NCI-H2107 treated with DMSO at 0.1 percent for 48 hours (cell line): ENCODE measurements at regions not wholly inside any gene's neighbourhood (a gene's known extent, or its start where the extent isn't known, plus 50 kb on each side); places are given as distances from the start of the nearest gene placed in this dataset.

Experiments used
- DNase-seq: peaks from one replicate; lab custom pipeline; 2025; ENCODE audit not compliant: unreplicated experiment; lab: John Stamatoyannopoulos, UW

DNA sequence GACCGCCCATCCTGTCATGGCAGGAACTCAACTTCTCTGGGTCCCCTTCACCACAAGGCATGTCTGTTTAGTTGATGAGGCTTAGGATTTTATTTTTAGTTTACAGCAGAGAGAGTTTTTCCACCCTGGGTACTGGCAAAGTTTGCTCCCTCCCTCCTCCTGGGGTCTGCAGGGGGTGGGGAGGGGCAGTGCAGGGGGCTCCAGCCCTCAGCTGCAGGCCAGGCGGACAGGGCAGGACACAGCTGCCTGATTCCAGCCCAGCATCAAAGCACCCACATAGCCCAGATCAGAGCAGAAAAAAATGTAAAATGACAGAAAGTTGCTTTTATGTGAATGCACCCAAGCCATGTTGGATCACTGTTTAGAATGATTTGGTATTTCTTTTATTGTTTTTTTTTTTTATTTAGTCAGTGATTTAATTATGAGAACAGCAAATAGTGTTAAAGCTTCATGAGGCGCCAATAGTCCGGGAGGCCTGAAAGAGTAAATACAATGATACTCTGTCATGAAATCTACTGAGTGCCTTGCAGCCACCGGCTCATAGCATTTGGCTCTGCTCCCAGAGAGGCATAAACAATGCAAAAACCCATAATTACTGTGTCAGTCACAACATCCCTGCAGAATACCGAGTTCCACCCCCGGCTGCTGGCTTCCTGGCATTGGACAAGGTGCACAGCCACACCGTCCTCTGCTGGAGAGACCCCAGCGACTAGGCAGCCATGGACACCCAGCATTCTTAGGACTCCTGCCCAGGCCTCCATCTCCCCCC, 923.5 kb downstream of the UQCRFS1 start:
- peak; percentile 9 for DNase-seq

DNA sequence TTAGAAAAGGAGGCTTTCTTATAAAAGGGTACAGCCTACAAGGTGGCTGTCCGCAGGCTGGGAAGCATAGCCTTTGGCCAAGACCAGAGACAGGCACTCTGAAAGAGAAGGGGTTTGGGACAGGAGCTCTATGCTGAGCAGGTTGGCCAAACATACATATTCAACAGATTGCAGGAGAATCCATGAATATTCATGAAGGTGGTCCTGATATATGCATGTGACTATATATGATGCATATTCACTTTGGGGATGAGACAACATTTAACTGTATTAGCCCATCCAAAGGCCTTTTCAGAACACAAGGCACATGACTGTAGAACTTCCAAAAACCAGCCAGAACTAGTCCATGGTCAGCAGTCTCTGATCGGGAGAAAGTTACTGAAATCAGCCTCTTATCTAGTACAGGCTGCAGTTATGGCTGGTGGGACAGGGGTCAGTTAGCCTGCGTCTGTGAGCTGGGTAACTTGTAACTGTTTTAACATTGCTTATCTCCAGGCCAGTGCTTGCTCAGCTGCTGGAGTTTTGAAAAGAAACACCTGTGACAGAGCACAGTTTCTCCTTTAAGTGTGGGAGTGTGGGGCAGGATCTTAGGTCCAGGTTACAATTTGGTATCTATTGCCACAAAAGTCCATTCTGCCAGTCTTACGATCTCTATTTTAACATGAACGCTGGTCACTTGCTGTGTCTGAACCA, 924.2 kb downstream of the UQCRFS1 start:
- no peak for DNase-seq

DNA sequence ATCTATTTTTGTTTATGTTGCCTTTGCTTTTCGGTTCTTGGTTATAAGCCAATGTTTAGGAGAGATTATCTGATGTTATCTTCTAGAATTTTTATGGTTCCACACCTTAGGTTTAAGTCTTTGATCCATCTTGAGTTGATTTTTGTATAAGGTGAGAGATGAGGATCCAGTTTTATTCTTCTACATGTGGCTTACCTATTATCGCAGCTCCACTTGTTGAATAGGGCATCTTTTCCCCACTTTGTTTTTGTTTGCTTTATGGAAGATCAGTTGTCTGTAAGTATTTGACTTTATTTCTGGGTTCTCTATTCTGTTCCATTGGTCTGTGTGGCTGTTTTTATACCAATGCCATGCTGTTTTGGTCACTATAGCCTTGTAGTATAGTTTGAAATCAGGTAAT, 927.0 kb downstream of the UQCRFS1 start:
- no peak for DNase-seq

DNA sequence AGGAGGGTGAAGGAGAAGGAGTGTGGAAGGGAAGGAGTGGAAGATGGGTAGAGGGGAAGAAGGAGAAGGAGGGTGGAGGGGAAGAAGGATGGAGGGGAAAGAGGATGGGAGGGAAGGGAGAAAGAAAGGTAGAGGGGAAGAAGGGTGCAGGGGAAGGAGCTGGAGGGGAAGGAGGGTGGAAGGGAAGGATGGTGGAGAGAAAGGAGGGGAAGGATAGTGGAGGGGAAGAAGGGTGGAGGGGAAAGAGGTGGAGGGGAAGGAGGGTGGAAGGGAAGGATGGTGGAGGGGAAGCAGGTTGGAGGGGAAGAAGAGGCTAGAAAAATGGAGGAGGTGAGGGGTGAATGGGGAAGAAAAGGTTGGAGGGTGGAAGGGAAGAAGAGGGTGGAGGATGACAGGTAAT, 927.9 kb downstream of the UQCRFS1 start:
- no peak for DNase-seq

DNA sequence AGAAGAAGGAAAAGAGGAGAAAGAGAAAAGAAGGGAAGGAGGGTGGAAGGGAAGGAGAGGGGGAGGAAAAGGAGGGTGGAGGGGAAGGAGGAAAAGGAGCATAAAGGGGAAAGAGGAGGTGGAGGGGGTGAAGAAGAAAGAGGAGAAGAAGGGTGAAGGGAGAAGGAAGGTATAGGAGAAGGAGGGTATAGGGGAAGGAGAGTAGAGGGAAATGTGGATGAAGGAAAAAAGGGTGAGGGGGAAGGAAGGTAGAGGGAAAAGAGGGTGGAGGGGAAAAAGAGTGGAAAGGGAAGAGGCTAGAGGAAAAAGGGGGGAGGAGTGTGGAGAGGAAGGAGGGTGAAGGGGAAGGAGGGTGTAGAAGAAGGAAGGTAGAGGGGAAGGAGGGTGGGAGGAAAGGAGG, 928.6 kb downstream of the UQCRFS1 start:
- DNase-seq = no peak

DNA sequence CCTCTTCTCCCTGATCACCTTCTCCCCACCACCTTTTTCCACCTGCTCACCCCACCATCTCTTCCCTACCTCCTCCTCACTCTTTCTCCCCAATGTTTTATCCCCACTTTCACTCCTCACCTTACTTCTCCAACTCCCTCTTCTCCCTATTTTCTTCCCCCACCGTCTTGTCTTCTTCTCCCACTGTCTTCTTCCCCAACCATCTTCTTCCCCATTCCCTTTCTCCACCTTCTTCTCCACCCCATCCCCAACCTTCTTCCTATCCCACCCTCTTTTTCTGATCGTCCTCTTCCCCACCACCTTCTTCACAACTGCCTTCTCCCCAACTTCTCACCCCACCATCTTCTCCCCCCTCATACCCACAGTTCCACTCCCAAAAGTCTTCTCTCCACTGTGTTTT, 929.4 kb downstream of the UQCRFS1 start:
- DNase-seq = no peak

DNA sequence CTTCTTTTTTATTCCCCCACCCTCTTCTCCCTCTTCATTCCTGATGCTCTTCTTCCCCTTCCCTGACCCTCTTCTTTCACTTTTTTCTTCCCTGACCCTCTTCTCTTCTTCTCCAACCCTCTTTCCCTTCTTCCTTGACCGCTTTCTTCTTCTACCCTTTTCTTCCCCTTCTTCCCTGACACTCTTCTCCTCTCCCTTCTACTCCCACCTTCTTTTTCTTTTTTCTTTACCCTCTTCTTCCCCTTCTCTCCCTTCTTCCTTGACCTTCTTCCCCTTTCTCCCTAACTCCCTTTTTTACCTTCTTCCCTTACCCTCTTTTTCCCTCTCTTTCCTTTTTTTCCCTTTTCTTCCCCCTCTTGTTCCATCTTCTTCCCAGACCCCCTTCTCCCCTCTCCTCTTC, 931.3 kb downstream of the UQCRFS1 start:
- DNase-seq = no peak

DNA sequence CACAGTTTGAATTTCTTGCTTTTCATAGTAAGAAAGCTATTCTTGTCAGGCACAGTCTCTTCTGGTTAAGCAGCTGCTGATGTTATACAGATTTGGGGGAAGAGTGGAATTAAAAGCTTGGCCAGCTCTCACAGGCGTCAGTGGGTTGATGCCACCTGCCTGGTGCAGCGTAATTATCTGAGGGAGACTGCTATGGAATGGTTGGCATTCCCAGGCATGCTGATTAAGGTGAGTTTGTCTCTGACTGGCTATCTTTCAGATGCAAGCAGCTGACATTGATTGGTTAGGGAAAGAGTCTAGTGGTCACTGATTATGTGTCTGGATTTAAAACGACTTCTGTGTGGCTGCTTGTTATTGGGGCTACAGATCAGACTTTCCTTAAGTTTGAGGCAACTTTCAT, 948.4 kb downstream of the UQCRFS1 start:
- no peak for DNase-seq

DNA sequence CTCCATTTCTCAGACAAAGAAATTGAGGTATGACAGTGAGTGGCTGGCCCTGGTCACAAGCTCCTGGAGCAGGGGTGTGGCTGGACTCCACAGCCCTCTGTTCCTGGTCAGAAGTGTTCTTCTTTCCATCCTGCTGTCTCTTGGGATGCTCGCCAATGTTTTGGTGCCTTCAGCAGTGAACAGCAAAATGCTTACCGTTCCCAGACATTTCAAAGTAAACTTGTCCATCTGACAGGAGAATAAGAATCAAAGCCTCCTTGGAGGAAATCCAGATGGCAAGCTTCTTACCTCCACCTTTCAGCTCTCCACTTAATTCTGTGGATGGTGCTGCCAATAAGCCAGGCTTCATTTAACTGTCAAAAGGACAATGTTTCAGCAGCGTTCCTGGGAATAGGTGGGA, 954.1 kb downstream of the UQCRFS1 start:
- DNase-seq = no peak

DNA sequence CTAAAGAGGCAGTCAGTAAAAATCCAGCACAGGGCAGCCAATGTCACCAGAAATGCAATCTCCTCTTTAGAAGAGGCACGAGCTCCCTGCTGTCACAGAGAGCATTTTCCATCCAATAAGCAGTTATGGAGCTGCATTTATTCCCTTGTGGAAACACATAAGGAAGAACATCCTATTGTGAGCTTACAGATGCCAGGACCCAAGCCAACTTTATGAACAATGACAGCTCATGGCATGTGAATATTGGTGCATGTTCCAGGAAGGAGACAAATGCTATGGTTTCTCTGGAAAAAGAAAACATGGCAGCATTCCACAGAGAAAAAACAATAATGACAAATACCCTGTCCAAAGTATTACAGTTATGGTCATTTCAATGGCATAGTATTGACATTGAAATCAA, 955.6 kb downstream of the UQCRFS1 start:
- DNase-seq = no peak

DNA sequence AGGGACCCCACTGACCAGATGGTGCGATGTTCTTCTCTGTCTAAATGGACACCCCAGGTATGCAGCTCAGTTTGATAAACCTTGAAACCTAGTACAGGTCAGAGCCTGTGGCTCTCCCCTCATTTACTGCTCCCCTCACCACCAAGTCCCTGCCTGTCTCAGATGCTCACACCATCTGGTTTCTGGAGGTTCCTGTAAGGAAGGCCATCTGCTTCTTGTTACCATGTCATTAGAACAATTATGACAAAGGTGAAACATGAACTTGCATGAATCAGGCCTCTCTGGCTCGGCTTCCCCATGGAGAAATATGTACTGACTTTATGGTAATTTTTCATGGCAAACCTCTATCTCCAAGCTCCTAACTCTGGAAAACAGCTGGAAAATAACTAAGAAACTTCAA, 965.7 kb downstream of the UQCRFS1 start:
- DNase-seq = no peak

DNA sequence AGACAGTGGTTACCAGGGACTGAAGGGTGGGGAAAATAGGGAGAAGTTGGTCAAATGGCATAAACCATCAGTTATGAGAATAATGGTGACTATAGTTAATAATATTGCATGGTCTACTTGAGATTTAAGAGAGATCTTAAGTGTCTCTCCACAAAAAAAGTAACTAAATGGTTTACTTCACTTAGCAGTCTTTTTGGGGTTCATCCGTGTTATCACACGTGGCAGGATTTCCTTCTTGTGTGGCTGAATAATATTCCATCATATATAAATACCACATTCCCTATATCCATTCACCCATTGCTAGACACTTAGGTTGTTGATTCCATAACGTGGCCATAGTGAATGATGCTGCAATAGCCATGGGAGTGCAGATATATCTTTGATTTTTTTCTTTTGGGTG, 967.0 kb downstream of the UQCRFS1 start:
- no peak for DNase-seq

DNA sequence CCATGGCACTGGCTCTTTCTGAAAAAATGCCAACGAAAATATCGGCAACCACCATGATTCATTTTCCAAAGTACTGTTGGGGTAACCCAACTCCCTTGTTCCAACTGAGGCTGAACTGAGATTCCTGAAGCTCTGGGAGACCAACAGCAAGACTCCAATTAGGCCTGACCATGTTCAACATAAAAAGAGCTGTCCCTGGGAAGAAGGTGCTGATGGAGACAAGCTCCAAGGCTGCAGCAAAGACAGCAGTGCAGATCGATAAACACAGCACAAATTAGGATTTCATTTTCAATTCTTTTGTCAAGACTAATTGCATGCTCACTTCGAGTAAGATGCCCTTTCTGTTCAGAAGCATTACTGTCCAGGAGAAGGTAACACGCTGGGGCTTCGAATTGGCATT, 968.0 kb downstream of the UQCRFS1 start:
- no peak for DNase-seq

DNA sequence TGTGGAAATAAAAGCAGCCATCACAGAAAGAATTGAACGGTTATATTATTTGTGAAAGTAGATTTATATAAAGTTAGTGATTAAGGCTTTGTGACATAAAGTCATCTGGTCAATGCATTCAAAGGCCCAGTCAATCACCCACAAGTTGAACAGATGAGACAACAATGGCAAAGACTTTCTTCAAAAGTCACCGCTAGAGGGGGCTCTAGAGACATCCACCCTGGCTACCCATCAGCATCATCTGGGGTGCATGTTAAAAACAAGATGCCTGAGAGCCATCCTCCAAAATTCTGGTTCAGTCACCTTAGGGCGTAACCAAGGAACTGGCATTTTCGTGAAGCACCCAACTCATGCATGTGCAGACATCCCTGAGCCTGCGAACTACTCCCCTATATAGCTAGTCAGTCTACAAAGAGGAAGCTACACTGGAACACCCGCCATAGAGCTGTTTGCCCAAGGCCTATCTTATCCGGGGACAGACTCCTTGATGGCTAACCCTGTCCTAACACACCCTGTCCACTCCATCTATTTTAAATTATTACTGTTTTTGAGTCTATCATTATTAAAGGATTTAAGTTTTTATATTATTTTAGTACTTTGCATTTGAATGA, 970.5 kb downstream of the UQCRFS1 start:
- no peak for DNase-seq

DNA sequence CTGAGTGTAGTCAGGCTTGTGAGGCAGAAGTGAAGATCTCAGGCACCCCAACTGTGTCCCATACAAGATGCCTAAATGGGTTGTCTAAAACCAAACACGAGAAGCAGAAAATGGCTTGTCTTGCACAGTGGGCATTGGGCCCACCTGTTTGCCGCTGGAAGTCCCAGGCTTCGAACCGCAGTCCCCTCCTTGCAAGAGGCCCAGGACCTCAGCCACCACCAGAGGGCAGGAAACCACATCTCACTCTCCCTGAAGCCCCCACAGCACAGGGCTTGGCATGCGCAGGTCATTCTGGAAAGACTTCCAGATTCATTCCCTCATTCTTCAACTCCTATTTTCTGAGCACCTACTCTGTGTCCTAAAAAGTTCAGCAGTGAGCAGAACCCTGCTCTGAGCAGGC, 973.7 kb downstream of the UQCRFS1 start:
- DNase-seq = no peak

DNA sequence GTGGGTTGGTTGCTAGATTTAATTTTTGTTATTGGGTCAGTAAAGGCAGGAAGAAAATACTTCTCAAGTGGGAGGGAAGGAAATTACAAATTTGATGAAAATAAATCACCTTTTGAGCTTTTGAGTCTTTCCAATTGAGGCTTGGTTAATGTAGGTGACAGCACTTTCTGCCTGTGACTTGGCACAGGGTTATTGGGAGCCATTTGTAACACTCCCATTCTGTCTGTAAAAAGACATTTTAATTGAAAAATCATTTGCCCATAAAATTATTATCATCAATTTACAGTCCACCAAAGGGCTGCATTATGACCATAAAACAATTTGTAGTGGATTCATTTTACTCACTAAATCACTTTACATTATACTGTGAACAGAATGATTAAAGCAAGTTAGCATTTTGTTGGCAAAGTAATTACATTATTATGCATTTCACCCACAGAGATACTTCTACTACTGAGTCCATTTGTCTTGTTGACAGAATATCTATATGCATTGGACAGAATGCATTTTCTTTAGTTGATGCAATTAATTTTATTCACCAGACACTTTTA, 974.6 kb downstream of the UQCRFS1 start:
- no peak for DNase-seq

DNA sequence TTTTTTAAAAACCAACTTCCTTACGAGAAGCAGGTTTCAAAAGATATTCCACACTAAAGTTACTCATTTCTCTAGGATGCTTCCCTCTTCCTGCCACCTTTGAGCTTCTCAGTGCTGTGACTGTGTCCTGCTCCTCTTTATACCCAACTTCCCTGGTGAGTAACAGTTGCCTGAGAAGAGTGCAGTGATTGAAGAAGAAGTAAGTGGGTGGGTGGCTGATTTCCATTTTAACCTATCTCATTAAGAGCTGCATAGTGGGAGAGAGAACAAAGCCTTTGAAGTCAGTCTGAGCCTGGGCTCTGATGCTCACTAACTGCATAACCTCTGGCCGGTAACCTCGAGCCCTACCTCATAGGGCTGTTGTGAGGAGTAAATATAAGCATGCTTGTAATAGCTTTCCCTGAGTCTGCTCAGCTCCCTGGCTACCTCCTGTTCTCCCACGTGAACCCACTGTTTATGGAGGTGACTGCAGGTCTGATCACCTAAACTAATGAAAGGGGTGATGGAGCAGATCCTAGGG, 977.3 kb downstream of the UQCRFS1 start:
- DNase-seq = no peak

DNA sequence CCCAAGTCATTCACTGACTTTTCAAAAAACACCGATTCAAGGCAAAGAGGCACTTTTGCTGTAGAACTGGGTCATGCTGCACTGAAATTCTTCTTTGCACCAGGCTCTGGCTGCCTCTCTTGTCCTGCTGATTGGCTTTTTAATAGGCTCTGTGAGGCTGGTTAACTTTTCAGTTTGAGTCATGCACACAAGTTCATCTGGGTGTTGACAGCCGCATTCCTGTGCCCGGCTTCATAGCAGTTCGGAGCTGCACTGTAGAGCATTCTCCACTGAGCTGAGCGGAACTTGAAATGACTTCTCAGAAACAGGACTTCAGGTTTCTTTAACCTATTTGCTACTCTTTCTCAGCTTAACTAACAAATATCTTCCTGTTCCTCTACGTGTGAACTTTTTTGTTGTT, 978.3 kb downstream of the UQCRFS1 start:
- no peak for DNase-seq

DNA sequence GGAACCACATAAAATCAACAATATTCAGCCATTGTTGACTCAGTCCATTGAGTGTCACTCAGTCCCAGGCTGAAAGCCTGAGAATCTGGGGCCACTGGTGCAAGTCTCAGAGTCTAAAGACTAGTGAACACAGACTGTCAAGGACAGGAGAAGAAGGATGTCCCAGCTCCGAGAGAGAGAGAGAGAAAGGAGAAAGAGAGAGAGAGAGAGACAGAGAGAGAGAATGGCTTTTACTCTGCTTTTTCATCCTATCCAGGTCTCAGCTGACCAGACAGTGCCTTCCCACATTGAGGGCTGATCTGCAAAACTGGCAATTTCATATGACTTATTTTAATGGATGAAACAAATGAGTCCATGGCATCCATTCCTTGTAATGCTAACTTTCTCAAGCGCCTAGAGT, 984.1 kb downstream of the UQCRFS1 start:
- DNase-seq = no peak

DNA sequence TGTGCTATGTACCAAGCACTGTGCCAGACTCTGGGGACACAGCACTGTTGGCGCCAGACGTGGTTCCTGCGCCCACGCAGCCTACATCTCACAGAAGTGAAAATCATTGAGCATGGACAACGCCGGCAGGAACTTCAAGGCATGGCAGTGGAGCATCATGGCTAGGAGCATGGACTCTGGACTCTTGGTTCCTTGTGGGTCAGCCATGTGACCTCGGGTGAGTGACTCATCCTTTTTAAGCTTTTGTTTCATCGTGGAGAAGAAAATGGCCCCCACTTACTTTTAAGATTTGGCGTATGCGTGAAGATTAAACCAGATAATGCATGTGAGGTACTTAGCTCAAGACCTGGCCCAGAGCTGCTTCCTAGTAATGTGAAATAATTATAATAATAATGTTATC, 988.5 kb downstream of the UQCRFS1 start:
- DNase-seq = no peak

DNA sequence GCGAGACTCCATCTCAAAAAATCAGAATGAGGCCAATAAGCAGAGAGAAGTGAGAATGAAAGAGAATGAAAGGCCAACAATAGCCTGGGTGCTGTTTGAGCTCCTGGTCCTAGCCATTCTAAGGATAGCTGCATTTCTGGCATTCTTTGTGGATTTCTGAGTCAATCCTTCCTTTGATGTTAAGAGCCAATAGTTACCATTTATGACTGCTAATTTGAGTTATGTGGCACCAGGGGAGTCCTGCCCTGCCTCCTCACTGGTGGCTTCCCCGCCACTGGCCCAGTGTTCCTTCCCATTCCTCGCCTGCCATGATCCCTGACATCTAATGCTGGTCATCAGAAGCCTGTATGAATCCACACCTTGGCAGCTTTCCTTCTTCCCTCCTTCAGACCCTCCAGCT, 991.2 kb downstream of the UQCRFS1 start:
- no peak for DNase-seq

DNA sequence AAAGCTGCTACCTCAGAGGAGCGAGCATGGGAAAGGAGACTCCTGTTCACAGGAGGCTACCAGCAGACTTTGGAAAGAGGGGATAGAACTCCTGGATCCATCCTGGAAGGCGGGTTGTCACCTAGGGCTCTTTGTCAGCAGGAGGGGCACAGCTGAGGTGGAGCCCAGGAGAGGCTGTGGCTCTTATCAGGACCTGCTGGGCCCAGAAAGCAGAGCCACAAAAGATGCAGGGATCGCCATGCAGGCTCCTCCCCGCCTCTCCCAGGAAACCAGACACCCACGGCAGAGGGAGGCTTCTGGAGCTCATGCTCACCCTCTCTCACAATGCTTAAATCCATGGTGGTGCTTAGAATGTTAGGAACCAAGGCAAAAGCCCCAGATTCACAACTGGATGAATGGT, 994.2 kb downstream of the UQCRFS1 start:
- DNase-seq = no peak
